ENCODE measurements at regions not wholly inside any gene's neighbourhood (a gene's known extent, or its start where the extent isn't known, plus 50 kb on each side); places are given as distances from the start of the nearest gene placed in this dataset.

GRCh38 chr5:2515180-2515764 lies 236.2 kb downstream of the IRX2 start:
- TF ChIP-seq, protein P1, sequence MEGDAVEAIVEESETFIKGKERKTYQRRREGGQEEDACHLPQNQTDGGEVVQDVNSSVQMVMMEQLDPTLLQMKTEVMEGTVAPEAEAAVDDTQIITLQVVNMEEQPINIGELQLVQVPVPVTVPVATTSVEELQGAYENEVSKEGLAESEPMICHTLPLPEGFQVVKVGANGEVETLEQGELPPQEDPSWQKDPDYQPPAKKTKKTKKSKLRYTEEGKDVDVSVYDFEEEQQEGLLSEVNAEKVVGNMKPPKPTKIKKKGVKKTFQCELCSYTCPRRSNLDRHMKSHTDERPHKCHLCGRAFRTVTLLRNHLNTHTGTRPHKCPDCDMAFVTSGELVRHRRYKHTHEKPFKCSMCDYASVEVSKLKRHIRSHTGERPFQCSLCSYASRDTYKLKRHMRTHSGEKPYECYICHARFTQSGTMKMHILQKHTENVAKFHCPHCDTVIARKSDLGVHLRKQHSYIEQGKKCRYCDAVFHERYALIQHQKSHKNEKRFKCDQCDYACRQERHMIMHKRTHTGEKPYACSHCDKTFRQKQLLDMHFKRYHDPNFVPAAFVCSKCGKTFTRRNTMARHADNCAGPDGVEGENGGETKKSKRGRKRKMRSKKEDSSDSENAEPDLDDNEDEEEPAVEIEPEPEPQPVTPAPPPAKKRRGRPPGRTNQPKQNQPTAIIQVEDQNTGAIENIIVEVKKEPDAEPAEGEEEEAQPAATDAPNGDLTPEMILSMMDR (IDR thresholded peaks at IDR 0.05; ENCODE audit: control insufficient read depth, extremely low read depth, insufficient read depth): no peak
- DNase-seq (ENCODE audit: low read depth): no peak
- no peak overlapping the region for H3K4me3 ChIP-seq (ENCODE audit: low read depth, low read length)

GRCh38 chr5:2514484-2514883 lies 237.0 kb downstream of the IRX2 start:
- no peak overlapping the region for H3K4me3 ChIP-seq (ENCODE audit: low read depth, low read length)
- no peak for DNase-seq (ENCODE audit: low read depth)

DNA sequence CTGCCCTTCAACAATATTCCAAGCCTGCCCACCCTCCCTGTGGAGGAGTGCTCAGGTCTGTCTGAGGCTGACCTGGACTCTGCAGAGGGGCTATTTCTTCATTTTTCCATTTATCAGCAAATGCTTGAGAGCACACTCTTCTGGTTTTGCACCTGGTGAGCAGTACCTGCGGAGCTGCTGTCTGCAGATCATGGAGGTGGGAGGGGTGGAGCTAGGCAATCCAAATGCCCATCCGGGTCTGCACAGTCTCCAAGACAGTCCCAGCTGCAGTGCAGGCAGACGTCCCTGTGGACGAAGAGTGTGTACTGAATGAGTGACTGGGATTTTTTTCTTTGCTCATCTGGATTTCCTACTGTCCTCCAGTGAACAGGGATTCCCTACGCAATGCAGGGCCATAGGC lies 239.8 kb downstream of the IRX2 start:
- H3K4me3 ChIP-seq (ENCODE audit: low read depth, low read length): no peak overlapping the region
- TF ChIP-seq, protein P1 (IDR thresholded peaks at IDR 0.05; ENCODE audit: control insufficient read depth, extremely low read depth, insufficient read depth): no peak
- DNase-seq (ENCODE audit: low read depth): no peak

More at GRCh38 chr5:2514484-2514883, 237.0 kb downstream of the IRX2 start:
- TF ChIP-seq, protein P1 (IDR thresholded peaks at IDR 0.05; ENCODE audit: control insufficient read depth, extremely low read depth, insufficient read depth): no peak

DNA sequence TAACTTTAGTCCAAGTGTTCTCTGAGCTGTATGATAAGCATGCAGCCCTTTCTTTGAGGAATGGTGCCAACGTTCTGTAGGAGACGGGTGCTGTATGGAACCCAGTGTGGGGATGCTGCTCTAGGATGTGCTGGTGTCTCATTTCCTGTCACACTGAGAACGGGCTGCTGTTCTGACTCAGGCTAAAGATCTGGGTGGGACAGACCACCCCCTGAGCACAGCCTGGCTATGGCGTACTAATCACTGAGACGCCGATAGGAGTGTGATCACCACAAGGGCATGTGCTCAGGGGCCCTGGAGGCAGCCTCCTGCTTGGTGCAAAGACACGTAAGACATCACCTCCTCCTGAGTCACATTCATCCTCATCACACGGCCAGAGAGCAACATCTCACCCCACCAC lies 240.4 kb downstream of the IRX2 start:
- TF ChIP-seq, protein P1 (IDR thresholded peaks at IDR 0.05; ENCODE audit: control insufficient read depth, extremely low read depth, insufficient read depth): no peak
- no peak overlapping the region for H3K4me3 ChIP-seq (ENCODE audit: low read depth, low read length)
- no peak for DNase-seq (ENCODE audit: low read depth)

GRCh38 chr5:2509527-2509926 lies 241.9 kb downstream of the IRX2 start:
- DNase-seq (ENCODE audit: low read depth): no peak
- TF ChIP-seq, protein P1 (IDR thresholded peaks at IDR 0.05; ENCODE audit: control insufficient read depth, extremely low read depth, insufficient read depth): no peak
- H3K4me3 ChIP-seq (ENCODE audit: low read depth, low read length): no peak overlapping the region

DNA sequence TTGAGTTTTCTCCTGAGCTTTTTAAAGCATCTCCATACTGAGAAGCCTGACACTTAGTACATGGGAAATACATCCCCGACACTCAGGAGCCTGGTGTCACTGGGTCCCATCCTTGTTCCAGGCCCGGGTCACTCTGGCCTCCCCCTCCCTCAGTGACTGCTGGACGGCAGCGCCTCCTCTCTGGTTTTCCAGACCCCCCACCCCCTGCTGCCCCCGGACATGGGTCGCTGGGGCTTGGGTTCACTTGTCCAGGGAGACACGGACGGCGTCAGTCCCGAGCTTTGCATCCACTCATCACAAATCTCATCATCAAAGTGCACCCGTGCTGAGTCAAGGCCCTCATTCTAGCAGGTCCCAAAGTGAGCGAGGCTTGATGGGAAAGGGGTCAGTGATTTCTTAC lies 243.0 kb downstream of the IRX2 start:
- TF ChIP-seq, protein P1 (IDR thresholded peaks at IDR 0.05; ENCODE audit: control insufficient read depth, extremely low read depth, insufficient read depth): no peak
- no peak for DNase-seq (ENCODE audit: low read depth)
- no peak overlapping the region for H3K4me3 ChIP-seq (ENCODE audit: low read depth, low read length)

DNA sequence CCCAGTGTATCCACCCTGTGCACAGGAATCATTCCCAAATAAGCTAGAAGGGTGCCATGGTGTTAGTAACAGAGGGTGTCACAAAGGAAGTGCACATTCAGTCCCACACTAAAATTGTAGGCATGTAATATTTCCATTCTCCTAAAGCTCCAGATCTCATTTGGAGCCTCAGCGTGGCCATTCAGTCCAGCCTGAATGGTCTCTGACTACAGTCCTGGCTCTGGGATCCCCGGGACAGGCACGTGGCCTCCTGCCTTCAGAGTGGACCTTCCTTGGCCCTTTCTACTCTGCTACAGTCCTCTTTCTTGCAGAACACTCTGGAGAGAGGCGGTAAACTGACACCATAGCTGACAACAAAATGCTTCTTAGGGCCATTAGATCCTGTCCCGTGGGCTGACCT lies 243.9 kb downstream of the IRX2 start:
- no peak overlapping the region for H3K4me3 ChIP-seq (ENCODE audit: low read depth, low read length)
- TF ChIP-seq, protein P1 (IDR thresholded peaks at IDR 0.05; ENCODE audit: control insufficient read depth, extremely low read depth, insufficient read depth): no peak
- DNase-seq (ENCODE audit: low read depth): no peak
